ENCODE measurements at regions not wholly inside any gene's neighbourhood (a gene's known extent, or its start where the extent isn't known, plus 50 kb on each side); places are given as distances from the start of the nearest gene placed in this dataset.

GRCh38 chr3:99384596-99384995 lies 253.8 kb upstream of the COL8A1 start:
- Mint-ChIP-seq H3K27me3 (no peaks in the 10 kb centered on the region), H3K27ac (no peak overlapping the region), H3K4me1 (no peaks in the 10 kb centered on the region), H3K36me3 (no peaks in the 10 kb centered on the region), H3K4me3 (no peak overlapping the region), H3K9me3 (peaks cover 3 to 16% (median 6%) of the 10 kb centered on the region in 3 donors)
- Histone ChIP-seq H3K9me3 (no peaks in the 10 kb centered on the region), H3K4me3 (ENCODE audit: control insufficient read depth in 1 of 2, extremely low read depth in 1 of 2, low read length in 1 of 2) (no peak overlapping the region), H3K27ac (ENCODE audit: low read length) (no peak overlapping the region), H3K27me3 (replicated peaks in 1 of 2; ENCODE audit: control insufficient read depth in 2 of 2, extremely low read depth in 1 of 2, insufficient read depth in 2 of 2, low read length in 1 of 2) (no peaks in the 10 kb centered on the region), H3K36me3 (ENCODE audit: control insufficient read depth in 2 of 2, extremely low read depth in 1 of 2, insufficient read depth in 1 of 2, low read length in 1 of 2) (no peaks in the 10 kb centered on the region), H3K4me1 (ENCODE audit: control insufficient read depth in 1 of 2, extremely low read depth in 1 of 2, insufficient read depth in 2 of 2, low read length in 2 of 2) (no peaks in the 10 kb centered on the region)
- no peak for DNase-seq
- CTCF ChIA-PET = no interaction called here
- POLR2A ChIA-PET = interaction anchor here in 1 of 2 donors (0.6 kb wide), 1 partner anchor 89 kb away, joined by 3 read pairs; no protein-coding TSS in a partner anchor
- ATAC-seq (replicated peaks in 1 of 4) = no peak

GRCh38 chr3:99376926-99377325 lies 261.5 kb upstream of the COL8A1 start:
- ChIA-PET POLR2A (no interaction called here), CTCF (no interaction called here)
- Mint-ChIP-seq H3K4me3 (no peak overlapping the region), H3K9me3 (peaks cover 5 to 13% (median 12%) of the 10 kb centered on the region in 3 donors), H3K27me3 (peaks cover 0 to 1% of the 10 kb centered on the region in 2 donors), H3K36me3 (no peaks in the 10 kb centered on the region), H3K4me1 (no peaks in the 10 kb centered on the region), H3K27ac (no peak overlapping the region)
- H3K36me3 ChIP-seq (ENCODE audit: control insufficient read depth in 2 of 2, extremely low read depth in 1 of 2, insufficient read depth in 1 of 2, low read length in 1 of 2) = no peaks in the 10 kb centered on the region
- 62% methylated on average over 3 of the region's 3 CpGs for WGBS (ENCODE audit: insufficient coverage)
- DNase-seq (no peak), ATAC-seq (replicated peaks in 1 of 4) (no peak)
- H3K4me3 ChIP-seq (ENCODE audit: control insufficient read depth in 1 of 2, extremely low read depth in 1 of 2, low read length in 1 of 2) = no peak overlapping the region
- H3K27ac ChIP-seq (ENCODE audit: low read length) = no peak overlapping the region
- no peaks in the 10 kb centered on the region for H3K4me1 ChIP-seq (ENCODE audit: control insufficient read depth in 1 of 2, extremely low read depth in 1 of 2, insufficient read depth in 2 of 2, low read length in 2 of 2)
- H3K9me3 ChIP-seq = no peaks in the 10 kb centered on the region
- H3K27me3 ChIP-seq (replicated peaks in 1 of 2; ENCODE audit: control insufficient read depth in 2 of 2, extremely low read depth in 1 of 2, insufficient read depth in 2 of 2, low read length in 1 of 2) = no peaks in the 10 kb centered on the region

GRCh38 chr3:99373846-99374210 lies 264.6 kb upstream of the COL8A1 start:
- H3K4me1 Mint-ChIP-seq = no peaks in the 10 kb centered on the region
- ChIA-PET POLR2A (no interaction called here), CTCF (no interaction called here)
- no CpG with 5 or more reads among the region's 2 CpGs for WGBS (ENCODE audit: insufficient coverage)
- peaks cover 0 to 1% of the 10 kb centered on the region in 2 donors for H3K27me3 Mint-ChIP-seq
- H3K4me3 ChIP-seq (ENCODE audit: control insufficient read depth in 1 of 2, extremely low read depth in 1 of 2, low read length in 1 of 2) = no peak overlapping the region
- H3K27me3 ChIP-seq (replicated peaks in 1 of 2; ENCODE audit: control insufficient read depth in 2 of 2, extremely low read depth in 1 of 2, insufficient read depth in 2 of 2, low read length in 1 of 2) = no peaks in the 10 kb centered on the region
- ATAC-seq (replicated peaks in 1 of 4) = no peak
- no peaks in the 10 kb centered on the region for H3K4me1 ChIP-seq (ENCODE audit: control insufficient read depth in 1 of 2, extremely low read depth in 1 of 2, insufficient read depth in 2 of 2, low read length in 2 of 2)
- no peak overlapping the region for H3K4me3 Mint-ChIP-seq
- peaks cover 1 to 12% (median 12%) of the 10 kb centered on the region in 3 donors for H3K9me3 Mint-ChIP-seq
- no peak overlapping the region for H3K27ac Mint-ChIP-seq
- no peak overlapping the region for H3K27ac ChIP-seq (ENCODE audit: low read length)
- no peaks in the 10 kb centered on the region for H3K36me3 ChIP-seq (ENCODE audit: control insufficient read depth in 2 of 2, extremely low read depth in 1 of 2, insufficient read depth in 1 of 2, low read length in 1 of 2)
- no peaks in the 10 kb centered on the region for H3K36me3 Mint-ChIP-seq
- no peaks in the 10 kb centered on the region for H3K9me3 ChIP-seq
- no peak for DNase-seq

GRCh38 chr3:99373088-99373845 lies 265.1 kb upstream of the COL8A1 start:
- WGBS (ENCODE audit: insufficient coverage) = 20% methylated on average over 1 of the region's 4 CpGs
- ChIA-PET POLR2A (no interaction called here), CTCF (no interaction called here)
- H3K4me3 ChIP-seq (ENCODE audit: control insufficient read depth in 1 of 2, extremely low read depth in 1 of 2, low read length in 1 of 2) = no peak overlapping the region
- Mint-ChIP-seq H3K4me3 (no peak overlapping the region), H3K27ac (no peak overlapping the region), H3K9me3 (peaks cover 1 to 18% (median 12%) of the 10 kb centered on the region in 3 donors), H3K27me3 (peaks cover 0 to 1% of the 10 kb centered on the region in 2 donors), H3K4me1 (no peaks in the 10 kb centered on the region), H3K36me3 (no peaks in the 10 kb centered on the region)
- no peaks in the 10 kb centered on the region for H3K36me3 ChIP-seq (ENCODE audit: control insufficient read depth in 2 of 2, extremely low read depth in 1 of 2, insufficient read depth in 1 of 2, low read length in 1 of 2)
- ATAC-seq (replicated peaks in 1 of 4) (no peak), DNase-seq (no peak)
- H3K27me3 ChIP-seq (replicated peaks in 1 of 2; ENCODE audit: control insufficient read depth in 2 of 2, extremely low read depth in 1 of 2, insufficient read depth in 2 of 2, low read length in 1 of 2) = no peaks in the 10 kb centered on the region
- H3K9me3 ChIP-seq = no peaks in the 10 kb centered on the region
- no peaks in the 10 kb centered on the region for H3K4me1 ChIP-seq (ENCODE audit: control insufficient read depth in 1 of 2, extremely low read depth in 1 of 2, insufficient read depth in 2 of 2, low read length in 2 of 2)
- H3K27ac ChIP-seq (ENCODE audit: low read length) = no peak overlapping the region

- POLR2A ChIA-PET = no interaction called here
- Mint-ChIP-seq H3K9me3 (peaks cover 0 to 21% (median 0%) of the 10 kb centered on the region in 3 donors), H3K27me3 (no peaks in the 10 kb centered on the region), H3K4me3 (no peak overlapping the region), H3K4me1 (no peaks in the 10 kb centered on the region), H3K36me3 (no peaks in the 10 kb centered on the region), H3K27ac (no peak overlapping the region)
- H3K27ac ChIP-seq (ENCODE audit: low read length) = no peak overlapping the region
- no peaks in the 10 kb centered on the region for H3K36me3 ChIP-seq (ENCODE audit: control insufficient read depth in 2 of 2, extremely low read depth in 1 of 2, insufficient read depth in 1 of 2, low read length in 1 of 2)
- no peaks in the 10 kb centered on the region for H3K27me3 ChIP-seq (replicated peaks in 1 of 2; ENCODE audit: control insufficient read depth in 2 of 2, extremely low read depth in 1 of 2, insufficient read depth in 2 of 2, low read length in 1 of 2)
- H3K4me1 ChIP-seq (ENCODE audit: control insufficient read depth in 1 of 2, extremely low read depth in 1 of 2, insufficient read depth in 2 of 2, low read length in 2 of 2) = no peaks in the 10 kb centered on the region
- CTCF ChIA-PET = interaction anchor here in 1 of 2 donors (0.6 kb wide), 1 partner anchor 13 kb away, joined by 6 read pairs; no protein-coding TSS in a partner anchor
- ATAC-seq (replicated peaks in 1 of 4) (no peak), DNase-seq (no peak)
- no peaks in the 10 kb centered on the region for H3K9me3 ChIP-seq
- H3K4me3 ChIP-seq (ENCODE audit: control insufficient read depth in 1 of 2, extremely low read depth in 1 of 2, low read length in 1 of 2) = no peak overlapping the region
- WGBS (ENCODE audit: insufficient coverage) = 80% methylated on average over 1 of the region's 5 CpGs
These were observed 271.5 kb upstream of the COL8A1 start for GRCh38 chr3:99366663-99367429.

- Mint-ChIP-seq H3K27ac (no peak overlapping the region), H3K4me1 (no peaks in the 10 kb centered on the region), H3K4me3 (no peak overlapping the region), H3K9me3 (peaks cover 0 to 18% (median 0%) of the 10 kb centered on the region in 3 donors), H3K27me3 (no peaks in the 10 kb centered on the region), H3K36me3 (no peaks in the 10 kb centered on the region)
- Histone ChIP-seq H3K4me3 (ENCODE audit: control insufficient read depth in 1 of 2, extremely low read depth in 1 of 2, low read length in 1 of 2) (no peak overlapping the region), H3K4me1 (ENCODE audit: control insufficient read depth in 1 of 2, extremely low read depth in 1 of 2, insufficient read depth in 2 of 2, low read length in 2 of 2) (no peaks in the 10 kb centered on the region), H3K27me3 (replicated peaks in 1 of 2; ENCODE audit: control insufficient read depth in 2 of 2, extremely low read depth in 1 of 2, insufficient read depth in 2 of 2, low read length in 1 of 2) (no peaks in the 10 kb centered on the region), H3K9me3 (no peaks in the 10 kb centered on the region), H3K27ac (ENCODE audit: low read length) (no peak overlapping the region), H3K36me3 (ENCODE audit: control insufficient read depth in 2 of 2, extremely low read depth in 1 of 2, insufficient read depth in 1 of 2, low read length in 1 of 2) (no peaks in the 10 kb centered on the region)
- CTCF ChIA-PET = no interaction called here
- POLR2A ChIA-PET = no interaction called here
- DNase-seq = no peak
- no peak for ATAC-seq (replicated peaks in 1 of 4)
- 17% methylated on average over 1 of the region's 1 CpG for WGBS (ENCODE audit: insufficient coverage)
These were observed 272.4 kb upstream of the COL8A1 start for GRCh38 chr3:99365979-99366378.
